ENCODE measurements at regions not wholly inside any gene's neighbourhood (a gene's known extent, or its start where the extent isn't known, plus 50 kb on each side); places are given as distances from the start of the nearest gene placed in this dataset.

DNA sequence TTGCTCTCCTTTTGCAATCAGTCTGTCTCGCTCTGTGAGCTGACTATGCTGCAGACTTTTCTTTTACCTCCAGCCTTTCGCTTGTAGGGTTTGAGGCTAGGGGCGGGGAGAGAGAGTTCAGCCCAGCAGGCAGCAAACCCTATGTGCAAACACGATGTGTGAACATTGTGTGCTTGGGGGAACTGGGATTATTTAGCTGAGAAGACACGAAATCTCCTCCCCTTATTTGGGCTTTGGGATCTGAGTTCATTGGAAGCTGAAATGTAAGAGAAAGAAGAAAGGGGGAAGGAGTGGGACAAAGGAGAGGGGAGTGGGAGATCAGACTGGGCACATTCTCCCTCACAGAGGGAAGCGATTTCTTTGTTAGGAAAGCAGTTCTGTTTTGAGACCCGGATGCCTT, 189.6 kb upstream of the TNP1 start:
- Histone ChIP-seq H3K4me3 (ENCODE audit: low read length) (no peak overlapping the region), H3K36me3 (ENCODE audit: control insufficient read depth, low read length) (no peaks in the 10 kb centered on the region), H3K79me2 (ENCODE audit: control insufficient read depth, low read length) (no peaks in the 10 kb centered on the region), H3F3A (ENCODE audit: control insufficient read depth, insufficient read depth) (no peaks in the 10 kb centered on the region), H4K20me1 (ENCODE audit: control insufficient read depth, insufficient read depth, low read depth, low read length) (no peaks in the 10 kb centered on the region), H3K27me3 (ENCODE audit: control insufficient read depth, low read length) (0 out of 2 replicates have a peak, but pooled peaks cover 7% of the 10 kb centered on the region), H3K4me1 (ENCODE audit: control insufficient read depth, low read length) (no peaks in the 10 kb centered on the region), H3K4me2 (ENCODE audit: low read length) (no peak overlapping the region), H3K9me3 (ENCODE audit: control insufficient read depth, insufficient read depth, low read length) (no peaks in the 10 kb centered on the region), H3K9me2 (replicated peaks; ENCODE audit: control insufficient read depth, low read length) (no peaks in the 10 kb centered on the region), H3K27ac (ENCODE audit: low read depth, low read length) (no peak overlapping the region)
- TF ChIP-seq EZH2phosphoT487 (IDR thresholded peaks at IDR 0.05; ENCODE audit: borderline replicate concordance, low read length) = no peak
- no peak for TF ChIP-seq CTCF (IDR thresholded peaks at IDR 0.05; ENCODE audit: low read depth, low read length, poor library complexity, severe bottlenecking)

- Histone ChIP-seq H3K27ac (ENCODE audit: low read depth, low read length) (no peak overlapping the region), H3K4me3 (ENCODE audit: low read length) (no peak overlapping the region), H3K4me2 (ENCODE audit: low read length) (no peak overlapping the region), H4K20me1 (ENCODE audit: control insufficient read depth, insufficient read depth, low read depth, low read length) (no peaks in the 10 kb centered on the region), H3K36me3 (ENCODE audit: control insufficient read depth, low read length) (no peaks in the 10 kb centered on the region), H3K9me3 (ENCODE audit: control insufficient read depth, insufficient read depth, low read length) (no peaks in the 10 kb centered on the region), H3K9me2 (replicated peaks; ENCODE audit: control insufficient read depth, low read length) (no peaks in the 10 kb centered on the region), H3F3A (ENCODE audit: control insufficient read depth, insufficient read depth) (no peaks in the 10 kb centered on the region), H3K27me3 (ENCODE audit: control insufficient read depth, low read length) (0 out of 2 replicates have a peak, but pooled peaks cover 7% of the 10 kb centered on the region), H3K4me1 (ENCODE audit: control insufficient read depth, low read length) (no peaks in the 10 kb centered on the region), H3K79me2 (ENCODE audit: control insufficient read depth, low read length) (no peaks in the 10 kb centered on the region)
- TF ChIP-seq EZH2phosphoT487 (IDR thresholded peaks at IDR 0.05; ENCODE audit: borderline replicate concordance, low read length) = no peak
- TF ChIP-seq CTCF (IDR thresholded peaks at IDR 0.05; ENCODE audit: low read depth, low read length, poor library complexity, severe bottlenecking) = no peak
These were observed 188.9 kb upstream of the TNP1 start for GRCh38 chr2:217048730-217049129.

DNA sequence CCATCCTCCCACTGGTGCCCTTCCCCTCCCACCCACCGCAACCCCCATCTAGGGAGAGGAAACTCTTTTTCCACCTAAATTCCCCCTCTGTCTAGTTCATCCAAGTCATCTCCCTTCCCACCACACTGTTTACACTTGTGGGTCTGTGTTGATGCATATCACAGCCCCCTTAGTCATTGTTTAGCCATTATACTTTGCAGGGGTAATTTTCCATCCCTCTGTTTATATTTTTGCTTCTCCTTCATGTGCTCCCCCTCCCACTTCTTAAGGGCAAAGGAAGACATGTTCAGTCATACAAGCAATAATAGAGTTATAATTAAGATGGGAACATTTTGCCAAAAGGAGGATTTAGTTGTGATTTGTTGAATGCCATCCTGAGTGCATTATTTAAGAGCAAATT, 187.8 kb upstream of the TNP1 start:
- H3K9me3 ChIP-seq (ENCODE audit: control insufficient read depth, insufficient read depth, low read length) = no peaks in the 10 kb centered on the region
- no peaks in the 10 kb centered on the region for H3K4me1 ChIP-seq (ENCODE audit: control insufficient read depth, low read length)
- no peaks in the 10 kb centered on the region for H4K20me1 ChIP-seq (ENCODE audit: control insufficient read depth, insufficient read depth, low read depth, low read length)
- no peaks in the 10 kb centered on the region for H3F3A ChIP-seq (ENCODE audit: control insufficient read depth, insufficient read depth)
- no peaks in the 10 kb centered on the region for H3K79me2 ChIP-seq (ENCODE audit: control insufficient read depth, low read length)
- TF ChIP-seq EZH2phosphoT487 (IDR thresholded peaks at IDR 0.05; ENCODE audit: borderline replicate concordance, low read length) (no peak), CTCF (IDR thresholded peaks at IDR 0.05; ENCODE audit: low read depth, low read length, poor library complexity, severe bottlenecking) (no peak)
- H3K27ac ChIP-seq (ENCODE audit: low read depth, low read length) = no peak overlapping the region
- 0 out of 2 replicates have a peak, but pooled peaks cover 7% of the 10 kb centered on the region for H3K27me3 ChIP-seq (ENCODE audit: control insufficient read depth, low read length)
- no peaks in the 10 kb centered on the region for H3K9me2 ChIP-seq (replicated peaks; ENCODE audit: control insufficient read depth, low read length)
- no peak overlapping the region for H3K4me3 ChIP-seq (ENCODE audit: low read length)
- H3K36me3 ChIP-seq (ENCODE audit: control insufficient read depth, low read length) = no peaks in the 10 kb centered on the region
- H3K4me2 ChIP-seq (ENCODE audit: low read length) = no peak overlapping the region

Measured in DOHH2 (cell line).